DOHH2 (cell line): ENCODE measurements at regions not wholly inside any gene's neighbourhood (a gene's known extent, or its start where the extent isn't known, plus 50 kb on each side); places are given as distances from the start of the nearest gene placed in this dataset.

Experiments
- CTCF ChIP-seq: fragments of 200-600 bp; sonication (generic); IDR thresholded peaks from one replicate; pipeline ENCODE4 v1.5.1; 2014; ENCODE audit warnings: antibody characterized with exemption, mild to moderate bottlenecking, low read depth, low read length; ENCODE audit not compliant: poor library complexity, severe bottlenecking
- EZH2phosphoT487 ChIP-seq: fragments of 200-600 bp; sonication (generic); IDR thresholded peaks from 2 replicates; pipeline ENCODE4 v1.6.1; 2017; ENCODE audit warnings: borderline replicate concordance, mild to moderate bottlenecking, antibody characterized with exemption, low read length, moderate library complexity, mixed read lengths

- TF ChIP-seq CTCF (no peak), EZH2phosphoT487 (no peak)
Measured at GRCh38 chr2:64906853-64907536, 82.2 kb upstream of the SLC1A4 start.
